ENCODE measurements at regions not wholly inside any gene's neighbourhood (a gene's known extent, or its start where the extent isn't known, plus 50 kb on each side); places are given as distances from the start of the nearest gene placed in this dataset.

DNA sequence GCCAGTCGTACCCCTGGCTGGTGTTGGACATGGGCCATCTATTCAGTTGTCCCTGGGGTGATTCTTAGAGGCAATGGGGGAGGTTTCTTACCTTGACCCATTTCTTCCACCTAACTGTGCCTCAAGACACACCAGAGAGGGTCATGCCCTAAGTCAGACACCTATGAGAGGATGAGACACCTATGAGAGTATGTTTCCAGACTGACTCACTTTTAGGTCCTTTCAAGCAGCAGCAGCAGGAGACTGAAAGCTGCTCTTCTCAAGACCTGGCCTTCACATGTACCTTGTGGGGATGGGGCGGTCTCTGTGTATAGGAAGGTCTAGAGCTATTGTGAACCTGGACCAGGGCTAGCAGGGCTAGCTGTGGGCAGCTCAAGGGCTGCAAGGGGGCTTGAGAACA lies 130.1 kb downstream of the TENT4A start:
- no peaks in the 10 kb centered on the region for H3K27me3 ChIP-seq
- no peaks in the 10 kb centered on the region for H3K4me1 ChIP-seq
- no peak overlapping the region for H3K4me3 ChIP-seq
- H3K27ac ChIP-seq: no peak overlapping the region
- no peak for DNase-seq
- intact Hi-C loops (cut with DNase I; ENCODE audit: low total_unique reads): no loop called here
- WGBS, 2 donors: 88 to 98% methylated on average over 2 of the region's 2 CpGs
- H3K9me3 ChIP-seq: no peaks in the 10 kb centered on the region
- no peaks in the 10 kb centered on the region for H3K36me3 ChIP-seq (ENCODE audit: low read depth, missing control alignments)
- TF ChIP-seq CTCF (IDR thresholded peaks at IDR 0.05) (no peak), POLR2A (IDR thresholded peaks at IDR 0.05) (no peak)

- Histone ChIP-seq H3K4me3 (no peak overlapping the region), H3K9me3 (no peaks in the 10 kb centered on the region), H3K27me3 (no peaks in the 10 kb centered on the region), H3K36me3 (ENCODE audit: low read depth, missing control alignments) (no peaks in the 10 kb centered on the region), H3K4me1 (no peaks in the 10 kb centered on the region), H3K27ac (no peak overlapping the region)
- DNase-seq: no peak
- intact Hi-C loops (cut with DNase I; ENCODE audit: low total_unique reads): no loop called here
- WGBS, 2 donors: 92 to 95% methylated on average over 8 of the region's 8 CpGs
- TF ChIP-seq CTCF (IDR thresholded peaks at IDR 0.05) (no peak), POLR2A (IDR thresholded peaks at IDR 0.05) (no peak)
Observed at GRCh38 chr5:6843821-6844220, 130.6 kb downstream of the TENT4A start.

DNA sequence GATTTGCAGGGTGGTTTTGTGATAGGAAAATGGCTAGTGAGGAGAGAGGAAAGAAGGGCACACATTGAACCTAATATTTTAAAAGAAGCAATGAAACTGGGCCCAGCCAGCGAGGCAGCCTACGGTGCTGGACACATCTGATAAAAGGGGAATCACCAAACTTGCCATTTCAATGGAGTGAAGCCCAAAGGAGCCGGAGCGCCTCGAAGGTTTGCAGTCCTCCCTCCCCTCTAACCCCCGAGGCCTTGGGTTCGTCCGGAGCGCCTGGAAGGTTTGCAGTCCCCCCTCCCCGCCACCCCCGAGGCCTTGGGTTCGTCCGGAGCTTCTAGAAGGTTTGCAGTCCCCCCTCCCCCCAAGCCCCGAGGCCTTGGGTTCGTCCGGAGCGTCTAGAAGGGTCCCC lies 132.6 kb downstream of the TENT4A start:
- Histone ChIP-seq H3K4me1 (no peaks in the 10 kb centered on the region), H3K27me3 (no peaks in the 10 kb centered on the region), H3K36me3 (ENCODE audit: low read depth, missing control alignments) (no peaks in the 10 kb centered on the region), H3K27ac (no peak overlapping the region), H3K9me3 (no peaks in the 10 kb centered on the region), H3K4me3 (peak overlapping the region; percentile 6 to 39)
- WGBS, 2 donors: 77 to 79% methylated on average over 12 to 17 of the region's 17 CpGs
- no peak for DNase-seq
- intact Hi-C loops (cut with DNase I; ENCODE audit: low total_unique reads): no loop called here
- TF ChIP-seq POLR2A (IDR thresholded peaks at IDR 0.05) (no peak), CTCF (IDR thresholded peaks at IDR 0.05) (no peak)

GRCh38 chr5:6847870-6848269 lies 134.6 kb downstream of the TENT4A start:
- WGBS, 2 donors: 91 to 96% methylated on average over 6 of the region's 6 CpGs
- H3K4me3 ChIP-seq: no peak overlapping the region
- TF ChIP-seq POLR2A (IDR thresholded peaks at IDR 0.05) (no peak), CTCF (IDR thresholded peaks at IDR 0.05) (no peak)
- H3K36me3 ChIP-seq (ENCODE audit: low read depth, missing control alignments): no peaks in the 10 kb centered on the region
- H3K27me3 ChIP-seq: no peaks in the 10 kb centered on the region
- no peaks in the 10 kb centered on the region for H3K9me3 ChIP-seq
- H3K4me1 ChIP-seq: no peaks in the 10 kb centered on the region
- no peak overlapping the region for H3K27ac ChIP-seq
- intact Hi-C loops (cut with DNase I; ENCODE audit: low total_unique reads): no loop called here
- no peak for DNase-seq

- TF ChIP-seq CTCF (IDR thresholded peaks at IDR 0.05) (no peak), POLR2A (IDR thresholded peaks at IDR 0.05) (no peak)
- intact Hi-C loops (cut with DNase I; ENCODE audit: low total_unique reads): no loop called here
- no peak overlapping the region for H3K27ac ChIP-seq
- H3K4me3 ChIP-seq: no peak overlapping the region
- 51 to 58% methylated on average over 8 of the region's 8 CpGs for WGBS, 2 donors
- H3K27me3 ChIP-seq: no peaks in the 10 kb centered on the region
- H3K9me3 ChIP-seq: no peaks in the 10 kb centered on the region
- no peaks in the 10 kb centered on the region for H3K36me3 ChIP-seq (ENCODE audit: low read depth, missing control alignments)
- DNase-seq: no peak
- no peaks in the 10 kb centered on the region for H3K4me1 ChIP-seq
Observed at GRCh38 chr5:6849316-6850105, 136.3 kb downstream of the TENT4A start.
